NCI-H146 (cell line): ENCODE measurements at regions not wholly inside any gene's neighbourhood (a gene's known extent, or its start where the extent isn't known, plus 50 kb on each side); places are given as distances from the start of the nearest gene placed in this dataset.

ENCODE experiments used
- DNase-seq: peaks from one replicate; lab custom pipeline; 2025; lab: John Stamatoyannopoulos, UW

- no peak for DNase-seq
These were observed 380.6 kb upstream of the C2CD4B start for GRCh38 chr15:62545467-62546227.

GRCh38 chr15:62546628-62547027 is 381.5 kb upstream of the C2CD4B start:
- DNase-seq: no peak

GRCh38 chr15:62547584-62547983 is 382.5 kb upstream of the C2CD4B start:
- no peak for DNase-seq

- no peak for DNase-seq
These were observed 384.4 kb upstream of the C2CD4B start for GRCh38 chr15:62549345-62549970.

GRCh38 chr15:62550106-62550505 is 385.0 kb upstream of the C2CD4B start:
- DNase-seq: no peak

GRCh38 chr15:62552444-62552843 is 387.4 kb upstream of the C2CD4B start:
- DNase-seq: no peak

GRCh38 chr15:62553911-62554563 is 389.0 kb upstream of the C2CD4B start:
- no peak for DNase-seq

- DNase-seq: no peak
These were observed 393.7 kb upstream of the C2CD4B start for GRCh38 chr15:62558640-62559380.

GRCh38 chr15:62559381-62559733 is 394.3 kb upstream of the C2CD4B start:
- DNase-seq: no peak

GRCh38 chr15:62561059-62561519 is 396.0 kb upstream of the C2CD4B start:
- no peak for DNase-seq

- no peak for DNase-seq
These were observed 396.5 kb upstream of the C2CD4B start for GRCh38 chr15:62561571-62561970.

- DNase-seq: no peak
These were observed 400.0 kb upstream of the C2CD4B start for GRCh38 chr15:62564886-62565633.

GRCh38 chr15:62565634-62566026 is 400.5 kb upstream of the C2CD4B start:
- DNase-seq: no peak

- no peak for DNase-seq
These were observed 401.2 kb upstream of the C2CD4B start for GRCh38 chr15:62566248-62566647.

- DNase-seq: no peak
These were observed 402.4 kb upstream of the C2CD4B start for GRCh38 chr15:62567501-62567900.

- no peak for DNase-seq
These were observed 402.9 kb upstream of the C2CD4B start for GRCh38 chr15:62568004-62568403.

- DNase-seq: no peak
These were observed 403.6 kb upstream of the C2CD4B start for GRCh38 chr15:62568702-62569101.

- DNase-seq: peak; percentile 60
These were observed 404.6 kb upstream of the C2CD4B start for GRCh38 chr15:62569460-62570404.

- no peak for DNase-seq
These were observed 405.3 kb upstream of the C2CD4B start for GRCh38 chr15:62570405-62570783.

- no peak for DNase-seq
These were observed 406.0 kb upstream of the C2CD4B start for GRCh38 chr15:62571072-62571471.

GRCh38 chr15:62572797-62573196 is 407.7 kb upstream of the C2CD4B start:
- DNase-seq: no peak
